Heart right ventricle (tissue), 16 donors: ENCODE measurements at regions not wholly inside any gene's neighbourhood (a gene's known extent, or its start where the extent isn't known, plus 50 kb on each side); places are given as distances from the start of the nearest gene placed in this dataset.

Source experiments
- ATAC-seq, 8 donors: fragments of 200-7000 bp; cut with Tn5 transposase; one replicate each; pipeline ENCODE4 v1.9.1; 2020; ENCODE audit warnings: mild to moderate bottlenecking in 8 of 8, moderate library complexity in 8 of 8, moderate number of reproducible peaks in 1 of 8
- DNase-seq, 2 donors: peaks; one replicate each; pipeline ENCODE4 v3.0.0-alpha.2; 2020
- H3K27ac ChIP-seq, 10 donors: fragments of 200-600 bp; sonication (generic) in 2 of 10; one replicate each; pipeline versions ENCODE4 v1.5.0 to v1.8.0; 2020 to 2022; ENCODE audit warnings: mild to moderate bottlenecking in 3 of 10
- H3K27me3 ChIP-seq, 7 donors: fragments of 200-600 bp; one replicate each; pipeline ENCODE4 v1.8.0; 2021 to 2022; ENCODE audit warnings: mild to moderate bottlenecking in 2 of 7
- H3K36me3 ChIP-seq, 9 donors: fragments of 200-600 bp; sonication (generic) in 1 of 9; one replicate each; pipeline versions ENCODE4 v1.5.0 to v1.8.0; 2020 to 2022; ENCODE audit warnings: mild to moderate bottlenecking in 2 of 9
- H3K4me1 ChIP-seq, 9 donors: fragments of 200-600 bp; sonication (generic) in 1 of 9; one replicate each; pipeline versions ENCODE4 v1.5.0 to v1.8.0; 2020 to 2022; ENCODE audit warnings: mild to moderate bottlenecking in 4 of 9
- H3K4me3 ChIP-seq, 10 donors: fragments of 200-600 bp; sonication (generic) in 2 of 10; one replicate each; pipeline versions ENCODE4 v1.5.0 to v1.8.0; 2020 to 2022; ENCODE audit warnings: mild to moderate bottlenecking in 7 of 10, moderate library complexity in 2 of 10
- H3K9me3 ChIP-seq, 11 donors: fragments of 200-600 bp in 10 of 11; sonication (generic) in 2 of 11; one replicate each; pipeline versions ENCODE4 v1.5.0 to v1.8.0; 2013 to 2022; ENCODE audit warnings: mild to moderate bottlenecking in 2 of 11, control low read depth in 1 of 11, moderate library complexity in 1 of 11
- WGBS, 2 donors: extraction: QIAGEN DNeasy Blood & Tissue Kit; methylation state at CpG; one replicate each; pipeline ENCODE4 v1.1.7; 2013; ENCODE audit warnings: inconsistent platforms in 1 of 2; 5-methylcytosine and 5-hydroxymethylcytosine counted together
- intact Hi-C, 10 donors: fragments of 100-400 bp; cut with DNase I; formaldehyde crosslinking; loops; one replicate each; pipeline versions ENCODE4 v1.11.1 to v1.14.2; 2022
- TF ChIP-seq, protein P1 (sequence below), 9 donors: fragments of 200-600 bp; sonication (generic) in 2 of 9; IDR thresholded peaks; one replicate each; pipeline versions ENCODE4 v1.5.0 to v1.8.0; 2021 to 2022; ENCODE audit warnings: antibody characterized with exemption in 9 of 9, mild to moderate bottlenecking in 5 of 9, moderate library complexity in 1 of 9
- donor health status: Arrhythmogenic right ventricular cardiomyopathy.
- donor health status: ischemic (EF 13 %, LVEDD 7.1; RV severe dilation, severe dysfunction).
- donor health status: healthy with polysubstance abuse.
- donor health status: DM: no; HTN: yes; CAD: no.
- donor health status: DM: no; HTN: no; CAD: no.
- donor health status: ischemic (EF 25% LVEDD 6.9; RV normal size, moderate dysfunction).
- donor health status: ischemic (EF 25% LVEDD 5.7; RV mildly dilated, moderate dysfunction).
- donor health status: healthy.
- donor health status: DM: yes; HTN: yes; CAD: no.
- donor health status: Ischemic cardiomyopathy.
- donor health status: ischemic (EF 35%, LVEDD 5.7; RV mildly dilated, moderate dysfunction).
- donor health status: nonischemic (EF 11% LVEDD 7.7; RV severe dilation, severe dysfunction).
- donor health status: DM: yes; HTN: yes; CAD: no.
- donor health status: PGD.
- donor health status: ischemic (EF 29% LVEDD 5.4; RV normal size, mild dysfunction).
- donor health status: nonischemic (EF 23%, LVEDD 6.1; RV moderate dilation, normal function).

DNA sequence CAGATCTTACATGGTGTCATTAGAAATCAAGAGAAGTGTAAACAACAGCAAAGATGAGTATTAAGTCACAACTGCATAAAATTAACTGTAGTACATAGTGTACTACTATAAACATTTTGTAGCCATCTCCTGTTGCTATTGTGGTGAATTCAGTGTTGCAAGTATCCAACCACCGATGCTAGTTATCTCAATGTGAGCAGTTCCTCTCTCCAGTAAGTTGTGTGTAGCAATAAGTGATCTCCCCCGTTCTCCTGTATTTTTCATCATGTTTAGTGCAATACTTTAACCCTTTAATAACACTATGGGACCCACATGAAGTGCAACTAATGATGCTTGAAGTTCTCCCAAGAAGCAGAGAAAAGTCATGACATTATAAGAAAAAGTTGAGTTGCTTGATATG is 264.7 kb upstream of the KCNH8 start:
- DNase-seq (no peak), ATAC-seq (no peak)
- no peaks in the 10 kb centered on the region for H3K9me3 ChIP-seq
- no peaks in the 10 kb centered on the region for H3K4me1 ChIP-seq
- peaks cover 0 to 3% (median 0%) of the 10 kb centered on the region in 7 donors for H3K27me3 ChIP-seq
- H3K36me3 ChIP-seq, result no peaks in the 10 kb centered on the region
- intact Hi-C loops, result no loop called here
- H3K27ac ChIP-seq, result no peak overlapping the region
- 28 to 32% methylated on average over 2 of the region's 2 CpGs for WGBS, 2 donors
- TF ChIP-seq, protein P1, sequence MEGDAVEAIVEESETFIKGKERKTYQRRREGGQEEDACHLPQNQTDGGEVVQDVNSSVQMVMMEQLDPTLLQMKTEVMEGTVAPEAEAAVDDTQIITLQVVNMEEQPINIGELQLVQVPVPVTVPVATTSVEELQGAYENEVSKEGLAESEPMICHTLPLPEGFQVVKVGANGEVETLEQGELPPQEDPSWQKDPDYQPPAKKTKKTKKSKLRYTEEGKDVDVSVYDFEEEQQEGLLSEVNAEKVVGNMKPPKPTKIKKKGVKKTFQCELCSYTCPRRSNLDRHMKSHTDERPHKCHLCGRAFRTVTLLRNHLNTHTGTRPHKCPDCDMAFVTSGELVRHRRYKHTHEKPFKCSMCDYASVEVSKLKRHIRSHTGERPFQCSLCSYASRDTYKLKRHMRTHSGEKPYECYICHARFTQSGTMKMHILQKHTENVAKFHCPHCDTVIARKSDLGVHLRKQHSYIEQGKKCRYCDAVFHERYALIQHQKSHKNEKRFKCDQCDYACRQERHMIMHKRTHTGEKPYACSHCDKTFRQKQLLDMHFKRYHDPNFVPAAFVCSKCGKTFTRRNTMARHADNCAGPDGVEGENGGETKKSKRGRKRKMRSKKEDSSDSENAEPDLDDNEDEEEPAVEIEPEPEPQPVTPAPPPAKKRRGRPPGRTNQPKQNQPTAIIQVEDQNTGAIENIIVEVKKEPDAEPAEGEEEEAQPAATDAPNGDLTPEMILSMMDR (IDR thresholded peaks at IDR 0.05), result no peak
- no peak overlapping the region for H3K4me3 ChIP-seq

DNA sequence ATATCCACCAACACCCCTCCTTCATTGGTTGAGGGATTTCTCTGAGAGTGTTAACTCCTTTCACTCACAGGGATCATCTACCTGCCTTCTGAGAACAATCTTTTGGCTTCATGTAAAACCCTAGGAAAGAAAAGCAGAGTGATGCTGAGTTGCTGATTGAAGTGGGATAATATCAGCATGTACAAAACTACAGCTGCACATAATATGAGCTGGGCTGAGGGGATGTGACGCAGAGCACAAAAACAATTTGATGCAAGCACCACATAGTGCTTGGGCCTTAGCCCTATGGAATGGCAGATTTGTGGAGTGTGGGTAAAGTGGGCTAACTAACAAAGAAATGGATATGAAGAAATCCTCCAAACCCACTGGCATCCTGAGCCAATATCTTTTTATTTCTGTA is 267.6 kb upstream of the KCNH8 start:
- H3K36me3 ChIP-seq, result no peaks in the 10 kb centered on the region
- ATAC-seq (no peak), DNase-seq (no peak)
- H3K27me3 ChIP-seq, result peaks cover 0 to 3% (median 0%) of the 10 kb centered on the region in 7 donors
- TF ChIP-seq, protein P1 (IDR thresholded peaks at IDR 0.05), result no peak
- H3K4me1 ChIP-seq, result no peaks in the 10 kb centered on the region
- intact Hi-C loops, result no loop called here
- H3K27ac ChIP-seq, result no peak overlapping the region
- H3K9me3 ChIP-seq, result no peaks in the 10 kb centered on the region
- 86 to 98% methylated on average over 1 of the region's 1 CpG for WGBS, 2 donors
- no peak overlapping the region for H3K4me3 ChIP-seq

DNA sequence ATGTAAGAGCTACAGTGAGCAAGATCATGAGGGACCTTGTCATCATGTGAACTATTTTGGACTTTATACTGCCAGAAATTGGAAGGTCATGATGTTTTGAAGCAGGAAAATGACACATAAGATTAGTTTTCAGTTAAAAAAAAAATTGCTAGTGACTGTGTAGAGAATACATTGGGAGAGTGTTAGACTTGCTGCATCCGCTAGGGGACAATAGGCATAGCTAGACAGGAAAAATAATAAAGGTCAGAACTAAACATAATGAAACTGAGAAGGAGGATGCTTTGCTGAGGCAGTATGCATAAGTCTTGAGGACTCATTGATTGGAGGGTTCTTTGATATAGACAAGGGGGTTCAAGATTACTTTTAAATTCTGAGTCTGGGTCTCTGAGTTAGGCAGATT is 275.8 kb upstream of the KCNH8 start:
- no peak for ATAC-seq
- H3K9me3 ChIP-seq, result peaks cover 0 to 8% (median 0%) of the 10 kb centered on the region in 11 donors
- intact Hi-C loops, result no loop called here
- no peaks in the 10 kb centered on the region for H3K27me3 ChIP-seq
- H3K27ac ChIP-seq, result no peak overlapping the region
- WGBS, 2 donors, result 80 to 84% methylated on average over 1 of the region's 1 CpG
- no peak overlapping the region for H3K4me3 ChIP-seq
- H3K4me1 ChIP-seq, result no peaks in the 10 kb centered on the region
- DNase-seq, result no peak
- TF ChIP-seq, protein P1 (IDR thresholded peaks at IDR 0.05), result no peak
- H3K36me3 ChIP-seq, result no peaks in the 10 kb centered on the region

DNA sequence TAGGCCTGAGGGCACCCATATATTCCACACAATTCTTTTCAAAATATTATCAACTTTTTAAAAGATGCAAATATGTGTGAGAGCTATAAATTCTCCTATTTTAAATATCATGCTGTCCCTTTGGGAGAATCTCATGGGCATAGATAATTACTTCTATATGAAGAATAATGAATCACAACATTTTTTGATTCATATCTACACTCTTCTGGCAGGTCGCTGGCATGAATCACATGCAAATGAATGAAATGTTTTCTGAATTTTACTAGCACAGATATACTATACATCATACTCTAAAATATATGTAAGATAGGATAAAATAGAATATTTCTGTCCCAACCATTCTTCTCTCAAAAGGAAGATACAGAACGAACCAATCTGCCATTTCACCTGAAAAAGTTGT is 277.7 kb upstream of the KCNH8 start:
- Histone ChIP-seq H3K9me3 (peaks cover 0 to 8% (median 0%) of the 10 kb centered on the region in 11 donors), H3K36me3 (no peaks in the 10 kb centered on the region), H3K27me3 (no peaks in the 10 kb centered on the region), H3K4me3 (no peak overlapping the region), H3K4me1 (no peaks in the 10 kb centered on the region), H3K27ac (no peak overlapping the region)
- intact Hi-C loops, result no loop called here
- 71 to 81% methylated on average over 2 of the region's 2 CpGs for WGBS, 2 donors
- ATAC-seq (no peak), DNase-seq (no peak)
- TF ChIP-seq, protein P1 (IDR thresholded peaks at IDR 0.05), result no peak
